ENCODE measurements at regions not wholly inside any gene's neighbourhood (a gene's known extent, or its start where the extent isn't known, plus 50 kb on each side); places are given as distances from the start of the nearest gene placed in this dataset.
"Not testable (repeated sequence)": the region's sequence is repeated elsewhere in the genome, so short reads cannot be mapped to it uniquely, and the experiment has no call there.

DNA sequence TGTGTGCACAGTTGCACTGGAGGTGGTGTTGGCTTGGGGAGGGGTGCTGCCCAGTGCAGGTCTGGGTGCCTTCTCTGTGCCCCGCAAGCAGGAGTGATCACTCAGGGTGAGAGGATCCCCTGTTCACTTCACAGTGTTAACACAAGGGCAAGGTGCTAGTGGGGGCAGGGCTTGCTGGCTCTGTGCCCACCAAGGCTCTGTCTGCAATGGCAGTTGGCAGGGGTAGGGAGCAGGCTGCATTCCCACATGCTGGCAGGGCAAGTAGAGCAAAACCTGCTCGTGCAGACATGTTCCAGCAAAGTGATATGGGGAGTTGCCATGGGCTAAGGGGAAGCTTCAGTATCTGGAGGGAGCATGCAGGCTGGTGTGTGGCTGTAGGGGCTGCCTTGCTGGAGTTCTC is 428.0 kb downstream of the ZNF674 start:
- no peaks in the 10 kb centered on the region for H3K4me1 Mint-ChIP-seq (ENCODE audit: unreplicated experiment)

DNA sequence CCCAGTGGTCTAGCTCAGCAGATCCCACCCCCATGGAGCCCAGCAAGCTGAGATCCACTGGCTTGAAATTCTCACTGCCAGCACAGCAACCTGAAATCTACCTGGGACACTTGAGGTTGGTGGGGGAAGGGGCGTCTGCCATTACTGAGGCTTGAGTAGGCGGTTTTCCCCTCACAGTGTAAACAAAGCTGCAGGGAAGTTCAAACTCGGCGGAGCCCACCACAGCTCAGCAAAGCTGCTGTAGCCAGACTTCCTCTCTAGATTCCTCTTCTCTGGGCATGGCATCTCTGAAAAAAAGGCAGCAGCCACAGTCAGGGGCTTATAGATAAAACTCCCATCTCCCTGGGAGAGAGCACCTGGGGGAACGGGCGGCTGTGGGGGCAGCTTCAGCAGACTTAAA is 457.9 kb downstream of the ZNF674 start:
- not testable (repeated sequence) for H3K4me3 Mint-ChIP-seq (ENCODE audit: unreplicated experiment); H3K27ac Mint-ChIP-seq (ENCODE audit: unreplicated experiment); H3K27me3 Mint-ChIP-seq (ENCODE audit: unreplicated experiment); DNase-seq (ENCODE audit: extremely low spot score, unreplicated experiment); H3K36me3 Mint-ChIP-seq (ENCODE audit: unreplicated experiment); H3K4me1 Mint-ChIP-seq (ENCODE audit: unreplicated experiment)
- peaks cover 19% of the 10 kb centered on the region for H3K9me3 Mint-ChIP-seq (ENCODE audit: unreplicated experiment)

More for the DNA sequence above, 428.0 kb downstream of the ZNF674 start:
- Mint-ChIP-seq H3K36me3 (ENCODE audit: unreplicated experiment) (no peaks in the 10 kb centered on the region), H3K27me3 (ENCODE audit: unreplicated experiment) (peaks cover 8% of the 10 kb centered on the region), H3K4me3 (ENCODE audit: unreplicated experiment) (no peak overlapping the region), H3K27ac (ENCODE audit: unreplicated experiment) (no peak overlapping the region), H3K9me3 (ENCODE audit: unreplicated experiment) (peaks cover 24% of the 10 kb centered on the region)
- TF ChIP-seq, protein P1, sequence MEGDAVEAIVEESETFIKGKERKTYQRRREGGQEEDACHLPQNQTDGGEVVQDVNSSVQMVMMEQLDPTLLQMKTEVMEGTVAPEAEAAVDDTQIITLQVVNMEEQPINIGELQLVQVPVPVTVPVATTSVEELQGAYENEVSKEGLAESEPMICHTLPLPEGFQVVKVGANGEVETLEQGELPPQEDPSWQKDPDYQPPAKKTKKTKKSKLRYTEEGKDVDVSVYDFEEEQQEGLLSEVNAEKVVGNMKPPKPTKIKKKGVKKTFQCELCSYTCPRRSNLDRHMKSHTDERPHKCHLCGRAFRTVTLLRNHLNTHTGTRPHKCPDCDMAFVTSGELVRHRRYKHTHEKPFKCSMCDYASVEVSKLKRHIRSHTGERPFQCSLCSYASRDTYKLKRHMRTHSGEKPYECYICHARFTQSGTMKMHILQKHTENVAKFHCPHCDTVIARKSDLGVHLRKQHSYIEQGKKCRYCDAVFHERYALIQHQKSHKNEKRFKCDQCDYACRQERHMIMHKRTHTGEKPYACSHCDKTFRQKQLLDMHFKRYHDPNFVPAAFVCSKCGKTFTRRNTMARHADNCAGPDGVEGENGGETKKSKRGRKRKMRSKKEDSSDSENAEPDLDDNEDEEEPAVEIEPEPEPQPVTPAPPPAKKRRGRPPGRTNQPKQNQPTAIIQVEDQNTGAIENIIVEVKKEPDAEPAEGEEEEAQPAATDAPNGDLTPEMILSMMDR (IDR thresholded peaks at IDR 0.05), result no peak
- DNase-seq (ENCODE audit: extremely low spot score, unreplicated experiment), result no peak

DNA sequence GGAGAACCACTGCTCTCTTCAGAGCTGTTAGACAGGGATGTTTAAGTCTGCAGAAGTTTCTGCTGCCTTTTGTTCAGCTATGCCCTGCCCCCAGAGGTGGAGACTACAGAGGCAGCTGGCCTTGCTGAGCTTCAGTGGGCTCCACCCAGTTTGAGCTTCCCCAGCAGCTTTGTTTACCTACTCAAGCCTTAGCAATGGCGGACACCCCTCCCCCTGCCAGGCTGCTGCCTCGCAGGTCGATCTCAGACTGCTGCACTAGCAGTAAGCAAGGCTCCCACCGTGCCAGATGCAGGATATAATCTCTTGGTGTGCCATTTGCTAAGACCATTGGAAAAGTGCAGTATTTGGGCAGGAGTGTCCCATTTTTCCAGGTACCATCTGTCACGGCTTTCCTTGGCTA is 465.1 kb downstream of the ZNF674 start:
- H3K36me3 Mint-ChIP-seq (ENCODE audit: unreplicated experiment); H3K4me1 Mint-ChIP-seq (ENCODE audit: unreplicated experiment); DNase-seq (ENCODE audit: extremely low spot score, unreplicated experiment); H3K27me3 Mint-ChIP-seq (ENCODE audit: unreplicated experiment); H3K27ac Mint-ChIP-seq (ENCODE audit: unreplicated experiment); H3K4me3 Mint-ChIP-seq (ENCODE audit: unreplicated experiment): not testable (repeated sequence)
- H3K9me3 Mint-ChIP-seq (ENCODE audit: unreplicated experiment), result peaks cover 37% of the 10 kb centered on the region

DNA sequence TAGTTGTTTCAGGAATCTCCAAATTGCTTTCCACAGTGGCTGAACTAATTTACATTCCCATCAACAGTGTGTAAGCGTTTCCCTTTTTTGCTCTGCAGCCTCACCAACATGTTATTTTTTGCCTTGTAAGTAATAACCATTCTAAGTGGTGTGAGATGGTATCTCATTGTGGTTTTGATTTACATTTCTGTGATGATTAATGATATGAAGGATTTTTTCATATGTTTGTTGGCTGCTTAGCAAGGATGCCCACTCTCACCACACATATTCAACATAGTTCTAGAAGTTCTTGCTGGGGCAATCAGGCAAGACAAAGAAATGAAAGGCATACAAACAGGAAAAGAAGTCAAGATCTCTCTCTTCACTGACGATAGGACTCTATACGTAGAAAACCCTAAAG is 472.4 kb downstream of the ZNF674 start:
- Mint-ChIP-seq H3K9me3 (ENCODE audit: unreplicated experiment) (peaks cover 20% of the 10 kb centered on the region), H3K27me3 (ENCODE audit: unreplicated experiment) (peaks cover 7% of the 10 kb centered on the region), H3K4me1 (ENCODE audit: unreplicated experiment) (no peaks in the 10 kb centered on the region), H3K4me3 (ENCODE audit: unreplicated experiment) (no peak overlapping the region), H3K27ac (ENCODE audit: unreplicated experiment) (no peak overlapping the region), H3K36me3 (ENCODE audit: unreplicated experiment) (no peaks in the 10 kb centered on the region)
- DNase-seq (ENCODE audit: extremely low spot score, unreplicated experiment), result no peak
- TF ChIP-seq, protein P1 (IDR thresholded peaks at IDR 0.05), result no peak

DNA sequence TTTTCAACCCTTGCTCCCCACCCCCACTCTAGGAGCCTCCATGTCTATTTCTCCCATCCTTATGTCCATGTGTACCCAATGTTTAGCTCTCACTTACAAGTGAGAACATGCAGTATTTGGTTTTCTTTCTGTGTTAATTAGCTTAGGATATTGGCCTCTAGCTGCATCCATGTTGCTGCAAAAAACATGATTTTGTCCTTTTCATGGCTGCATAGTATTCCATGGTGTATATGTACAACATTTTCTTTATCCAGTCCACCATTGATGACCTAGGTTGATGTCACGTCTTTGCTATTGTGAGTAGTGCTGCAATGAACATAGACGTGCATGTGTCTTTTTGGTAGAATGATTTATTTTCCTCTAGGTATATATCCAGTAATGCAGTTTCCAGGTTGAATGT is 472.8 kb downstream of the ZNF674 start:
- TF ChIP-seq, protein P1 (IDR thresholded peaks at IDR 0.05), result no peak
- peaks cover 17% of the 10 kb centered on the region for H3K9me3 Mint-ChIP-seq (ENCODE audit: unreplicated experiment)
- no peaks in the 10 kb centered on the region for H3K36me3 Mint-ChIP-seq (ENCODE audit: unreplicated experiment)
- peaks cover 3% of the 10 kb centered on the region for H3K27me3 Mint-ChIP-seq (ENCODE audit: unreplicated experiment)
- DNase-seq (ENCODE audit: extremely low spot score, unreplicated experiment), result no peak
- H3K4me3 Mint-ChIP-seq (ENCODE audit: unreplicated experiment), result no peak overlapping the region
- H3K4me1 Mint-ChIP-seq (ENCODE audit: unreplicated experiment), result no peaks in the 10 kb centered on the region
- H3K27ac Mint-ChIP-seq (ENCODE audit: unreplicated experiment), result no peak overlapping the region

DNA sequence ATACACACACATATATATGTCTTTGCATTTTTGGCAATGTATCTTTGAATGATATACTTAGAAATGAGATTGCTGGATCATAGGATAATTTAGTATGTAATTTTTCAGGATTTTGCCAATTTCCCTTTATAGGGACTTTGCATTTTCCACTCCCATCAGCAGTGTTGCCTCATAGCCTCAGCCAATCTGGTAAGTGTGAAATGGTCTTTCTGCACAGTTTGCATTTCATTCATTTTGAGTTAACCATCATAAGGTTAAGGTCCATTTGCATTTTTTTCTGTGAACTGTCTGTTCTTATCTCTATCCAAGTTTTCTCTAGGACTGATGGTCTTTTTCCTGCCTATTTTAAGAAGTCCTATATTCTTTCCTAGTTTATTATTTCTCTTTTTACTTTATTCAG is 474.8 kb downstream of the ZNF674 start:
- Mint-ChIP-seq H3K27me3 (ENCODE audit: unreplicated experiment) (no peaks in the 10 kb centered on the region), H3K36me3 (ENCODE audit: unreplicated experiment) (no peaks in the 10 kb centered on the region), H3K9me3 (ENCODE audit: unreplicated experiment) (peaks cover 24% of the 10 kb centered on the region)

More for the DNA sequence above, 474.8 kb downstream of the ZNF674 start:
- no peak for DNase-seq (ENCODE audit: extremely low spot score, unreplicated experiment)
- no peaks in the 10 kb centered on the region for H3K4me1 Mint-ChIP-seq (ENCODE audit: unreplicated experiment)
- no peak overlapping the region for H3K27ac Mint-ChIP-seq (ENCODE audit: unreplicated experiment)
- H3K4me3 Mint-ChIP-seq (ENCODE audit: unreplicated experiment), result no peak overlapping the region
- TF ChIP-seq, protein P1 (IDR thresholded peaks at IDR 0.05), result no peak
